H1 (cell line): ENCODE measurements at regions not wholly inside any gene's neighbourhood (a gene's known extent, or its start where the extent isn't known, plus 50 kb on each side); places are given as distances from the start of the nearest gene placed in this dataset.

Experiments used
- CTCF ChIA-PET: fragments of 300-600 bp; sonication (Branson Sonifier 250); formaldehyde crosslinking; loops from one replicate; lab custom pipeline; 2021; ENCODE audit not compliant: partially characterized antibody; lab: Charles Lee
- POLR2A ChIA-PET: fragments of 300-600 bp; sonication (Branson Sonifier 250); formaldehyde crosslinking; loops from one replicate; lab custom pipeline; 2021; ENCODE audit warnings: inconsistent platforms; ENCODE audit not compliant: partially characterized antibody; lab: Charles Lee
- DNase-seq, 2 experiments: peaks; one replicate each; pipeline versions ENCODE4 v3.0.0 to v3.0.0-alpha.2; 2010 to 2022; ENCODE audit warnings: low spot score in 2 of 2, low read depth in 1 of 2, mixed read lengths in 1 of 2
- FAIRE-seq: peaks from 2 replicates; lab custom pipeline; 2011; peaks lifted over from hg19 to GRCh38; lab: Jason Lieb, UNC
- H2AFZ ChIP-seq: 2 replicates; pipeline ENCODE4 v1.8.1; 2012; ENCODE audit warnings: low read length, inconsistent platforms
- H2AK5ac ChIP-seq: 2 replicates; pipeline ENCODE4 v1.6.1; 2013; ENCODE audit warnings: low read depth, low read length
- H2BK120ac ChIP-seq: replicated peaks from 2 replicates; pipeline ENCODE3; 2013; ENCODE audit warnings: low read depth, low read length, inconsistent platforms
- H2BK12ac ChIP-seq: 2 replicates; pipeline ENCODE4 v1.6.1; 2013; ENCODE audit warnings: low read depth, low read length
- H2BK15ac ChIP-seq: 2 replicates; pipeline ENCODE4 v1.6.1; 2013; ENCODE audit warnings: low read length
- H2BK20ac ChIP-seq: 2 replicates; pipeline ENCODE4 v1.6.1; 2013; ENCODE audit warnings: low read length
- H2BK5ac ChIP-seq: 2 replicates; pipeline ENCODE4 v1.6.1; 2013; ENCODE audit warnings: low read depth, low read length
- H3K14ac ChIP-seq: 2 replicates; pipeline ENCODE4 v1.6.1; 2013; ENCODE audit warnings: inconsistent platforms; ENCODE audit not compliant: insufficient read length
- H3K18ac ChIP-seq: 2 replicates; pipeline ENCODE4 v1.6.1; 2013; ENCODE audit warnings: low read length; ENCODE audit errors: extremely low read depth
- H3K23ac ChIP-seq: 2 replicates; pipeline ENCODE4 v1.6.1; 2013; ENCODE audit warnings: inconsistent platforms; ENCODE audit not compliant: insufficient read length
- H3K23me2 ChIP-seq: 2 replicates; pipeline ENCODE4 v1.6.1; 2013; ENCODE audit warnings: low read depth, low read length
- H3K27ac ChIP-seq: 2 replicates; pipeline ENCODE4 v1.6.1; 2011; ENCODE audit warnings: low read depth, low read length, inconsistent platforms
- H3K27me3 ChIP-seq, 4 experiments: replicated peaks in 1 of 4; 1 replicate in 1 of 4; 2 replicates in 3 of 4; pipeline versions ENCODE4 v1.6.1 to v1.8.1; 2011 to 2013; ENCODE audit warnings: low read length in 3 of 4, mild to moderate bottlenecking in 3 of 4, inconsistent platforms in 2 of 4, mixed read lengths in 2 of 4, moderate library complexity in 1 of 4; ENCODE audit not compliant: control insufficient read depth in 3 of 4, insufficient read depth in 3 of 4; ENCODE audit errors: extremely low read depth in 1 of 4
- H3K36me3 ChIP-seq, 4 experiments: 2 replicates each; pipeline versions ENCODE4 v1.6.1 to v1.8.1; 2011 to 2013; ENCODE audit warnings: mild to moderate bottlenecking in 4 of 4, low read length in 3 of 4, moderate library complexity in 2 of 4, control low read depth in 1 of 4, inconsistent platforms in 1 of 4; ENCODE audit not compliant: insufficient read depth in 4 of 4, control insufficient read depth in 2 of 4
- H3K4ac ChIP-seq: replicated peaks from 2 replicates; pipeline ENCODE3; 2013; ENCODE audit warnings: low read length, low read depth, mixed read lengths, inconsistent platforms; ENCODE audit not compliant: insufficient read length
- H3K4me1 ChIP-seq, 4 experiments: replicated peaks in 1 of 4; 1 replicate in 1 of 4; 2 replicates in 3 of 4; pipeline versions ENCODE4 v1.6.1 to v1.8.1; 2011 to 2013; ENCODE audit warnings: low read length in 3 of 4, inconsistent platforms in 2 of 4, mixed read lengths in 1 of 4; ENCODE audit not compliant: insufficient read depth in 4 of 4, control insufficient read depth in 3 of 4
- H3K4me2 ChIP-seq, 2 experiments: 2 replicates each; pipeline versions ENCODE4 v1.6.1 to v1.8.1; 2011 to 2013; ENCODE audit warnings: low read depth in 2 of 2, low read length in 2 of 2, control low read depth in 1 of 2, inconsistent platforms in 1 of 2, mild to moderate bottlenecking in 1 of 2; ENCODE audit not compliant: insufficient read depth in 1 of 2
- H3K4me3 ChIP-seq, 4 experiments: fragments of 200-600, 300-600 bp in 1 of 4; sonication (generic), shearing (Covaris generic), sonication (Bioruptor Twin) in 1 of 4; 2 replicates each; pipeline versions ENCODE4 v1.5.1 to v1.8.1; 2011 to 2016; ENCODE audit warnings: low read length in 4 of 4, low read depth in 3 of 4, control low read depth in 2 of 4, inconsistent platforms in 2 of 4, mild to moderate bottlenecking in 2 of 4, mixed read lengths in 1 of 4, moderate library complexity in 1 of 4; ENCODE audit not compliant: insufficient read depth in 2 of 4; ENCODE audit errors: extremely low read depth in 1 of 4
- H3K56ac ChIP-seq: replicated peaks from 2 replicates; pipeline ENCODE3; 2013; ENCODE audit warnings: low read depth, mild to moderate bottlenecking, mixed read lengths, low read length, inconsistent platforms; ENCODE audit not compliant: insufficient read length
- H3K79me1 ChIP-seq: 2 replicates; pipeline ENCODE4 v1.6.1; 2013; ENCODE audit warnings: low read depth, low read length, control low read depth
- H3K79me2 ChIP-seq, 2 experiments: 2 replicates each; pipeline versions ENCODE4 v1.6.1 to v1.8.1; 2012 to 2013; ENCODE audit warnings: low read length in 2 of 2, mild to moderate bottlenecking in 2 of 2, inconsistent platforms in 1 of 2; ENCODE audit not compliant: insufficient read depth in 2 of 2, control insufficient read depth in 1 of 2
- H3K9ac ChIP-seq, 4 experiments: replicated peaks in 1 of 4; 1 replicate in 1 of 4; 2 replicates in 3 of 4; pipeline versions ENCODE4 v1.6.1 to v1.8.1; 2011 to 2013; ENCODE audit warnings: low read depth in 3 of 4, low read length in 3 of 4, control low read depth in 2 of 4, mild to moderate bottlenecking in 2 of 4, moderate library complexity in 2 of 4, inconsistent platforms in 1 of 4; ENCODE audit errors: extremely low read depth in 1 of 4
- H3K9me3 ChIP-seq, 2 experiments: 2 replicates each; pipeline versions ENCODE4 v1.6.1 to v1.8.1; 2012 to 2013; ENCODE audit warnings: mild to moderate bottlenecking in 2 of 2, moderate library complexity in 2 of 2, control low read depth in 1 of 2, inconsistent platforms in 1 of 2, low read depth in 1 of 2, low read length in 1 of 2, mixed read lengths in 1 of 2; ENCODE audit not compliant: insufficient read depth in 2 of 2
- H4K20me1 ChIP-seq, 2 experiments: replicated peaks in 1 of 2; 2 replicates each; pipeline versions ENCODE3 to v1.8.1; 2011 to 2013; ENCODE audit warnings: inconsistent platforms in 2 of 2, low read length in 2 of 2, mild to moderate bottlenecking in 1 of 2; ENCODE audit not compliant: insufficient read depth in 2 of 2, control insufficient read depth in 1 of 2
- H4K5ac ChIP-seq: 2 replicates; pipeline ENCODE4 v1.6.1; 2013; ENCODE audit warnings: low read length, low read depth, mixed read lengths, inconsistent platforms; ENCODE audit not compliant: insufficient read length
- H4K8ac ChIP-seq: 2 replicates; pipeline ENCODE4 v1.8.0; 2013; ENCODE audit warnings: mild to moderate bottlenecking, moderate library complexity, low read length, inconsistent platforms; ENCODE audit not compliant: insufficient read depth; ENCODE audit errors: extremely low read depth
- H4K91ac ChIP-seq: replicated peaks from 2 replicates; pipeline ENCODE3; 2013; ENCODE audit warnings: low read length, mixed read lengths, inconsistent platforms; ENCODE audit not compliant: insufficient read length
- BRCA1 ChIP-seq: IDR thresholded peaks from 2 replicates; pipeline ENCODE4 v1.6.1; 2012; ENCODE audit warnings: low read depth, low read length, improper control_type of control experiment
- CEBPB ChIP-seq: IDR thresholded peaks from 2 replicates; pipeline ENCODE4 v1.6.1; 2012; ENCODE audit warnings: low read depth, low read length
- CHD2 ChIP-seq: IDR thresholded peaks from 2 replicates; pipeline ENCODE4 v1.6.1; 2012; ENCODE audit warnings: low read length, improper control_type of control experiment
- CREB1 ChIP-seq: IDR thresholded peaks from 2 replicates; pipeline ENCODE4 v1.6.1; 2012; ENCODE audit warnings: inconsistent platforms
- FOSL1 ChIP-seq: IDR thresholded peaks from 2 replicates; pipeline ENCODE4 v1.6.1; 2011; ENCODE audit warnings: mild to moderate bottlenecking, low read depth, low read length, moderate library complexity; ENCODE audit not compliant: insufficient read depth
- MAFK ChIP-seq: IDR thresholded peaks from 2 replicates; pipeline ENCODE4 v1.6.1; 2012; ENCODE audit warnings: low read depth, mild to moderate bottlenecking, improper control_type of control experiment, low read length
- SIN3A ChIP-seq, 2 experiments: IDR thresholded peaks in 1 of 2; conservative IDR thresholded peaks in 1 of 2; 2 replicates each; pipeline ENCODE4 v1.6.1; 2011 to 2012; ENCODE audit warnings: low read length in 2 of 2, improper control_type of control experiment in 1 of 2, low read depth in 1 of 2, mild to moderate bottlenecking in 1 of 2
- TAF1 ChIP-seq: IDR thresholded peaks from 2 replicates; pipeline ENCODE4 v1.6.1; 2011; ENCODE audit warnings: mild to moderate bottlenecking, low read depth, low read length
- TAF7 ChIP-seq: optimal IDR thresholded peaks from 2 replicates; pipeline ENCODE3; 2011; ENCODE audit warnings: low read depth, mild to moderate bottlenecking, inconsistent platforms, low read length, moderate library complexity, borderline replicate concordance
- TBP ChIP-seq: IDR thresholded peaks from 2 replicates; pipeline ENCODE4 v1.6.1; 2011; ENCODE audit warnings: low read depth, low read length, improper control_type of control experiment
- TEAD4 ChIP-seq: IDR thresholded peaks from 2 replicates; pipeline ENCODE4 v1.6.1; 2012; ENCODE audit warnings: low read depth, low read length, inconsistent platforms, mixed read lengths
- USF2 ChIP-seq: IDR thresholded peaks from 2 replicates; pipeline ENCODE4 v1.6.1; 2011; ENCODE audit warnings: low read length, improper control_type of control experiment
- ZNF274 ChIP-seq: IDR thresholded peaks from 2 replicates; pipeline ENCODE4 v1.7.0; 2012; ENCODE audit warnings: low read length, borderline replicate concordance; ENCODE audit errors: extremely low read depth
- WGBS, 2 experiments: shearing (Covaris generic) in 1 of 2; methylation state at CpG; one replicate each; pipeline versions ENCODE4 v1.1.6 to v1.1.7; 2013 to 2015; ENCODE audit warnings: low lambda C conversion rate in 2 of 2, mixed read lengths in 2 of 2, inconsistent platforms in 1 of 2, low coverage in 1 of 2, missing lambda C conversion rate in 1 of 2; ENCODE audit not compliant: insufficient replicate concordance in 2 of 2, insufficient coverage in 1 of 2, insufficient read length in 1 of 2; ENCODE audit errors: extremely low coverage in 1 of 2, missing lambda C conversion rate in 1 of 2; 5-methylcytosine and 5-hydroxymethylcytosine counted together

- FAIRE-seq (no peak), DNase-seq (no peak)
- Histone ChIP-seq H3K23me2 (no peaks in the 10 kb centered on the region), H3K18ac (no peak overlapping the region), H4K8ac (no peak overlapping the region), H3K4me3 (no peak overlapping the region), H3K79me1 (no peaks in the 10 kb centered on the region), H2AK5ac (no peak overlapping the region), H4K20me1 (no peaks in the 10 kb centered on the region), H2AFZ (no peak overlapping the region), H3K27ac (no peak overlapping the region), H3K79me2 (no peaks in the 10 kb centered on the region), H2BK15ac (no peak overlapping the region), H2BK20ac (no peak overlapping the region), H3K23ac (no peak overlapping the region), H3K4me1 (no peaks in the 10 kb centered on the region), H2BK120ac (no peak overlapping the region), H4K91ac (no peak overlapping the region), H3K4me2 (no peak overlapping the region), H2BK5ac (no peak overlapping the region), H3K14ac (no peak overlapping the region), H3K9me3 (no peaks in the 10 kb centered on the region), H4K5ac (no peak overlapping the region), H3K56ac (no peak overlapping the region), H3K27me3 (no peaks in the 10 kb centered on the region)
- CTCF ChIA-PET, result no interaction called here
- POLR2A ChIA-PET, result no interaction called here
- 93% methylated on average over 5 of the region's 5 CpGs; no CpG with 5 or more reads in 1 of the 2 experiments for WGBS, 2 experiments
- TF ChIP-seq BRCA1 (no peak), MAFK (no peak), FOSL1 (no peak), CEBPB (no peak), TAF7 (no peak), TBP (no peak), ZNF274 (no peak), TEAD4 (no peak), CHD2 (no peak), CREB1 (no peak), SIN3A (conservative IDR thresholded peaks at IDR 0.05 in 1 of 2, IDR thresholded peaks at IDR 0.05 in 1 of 2; ENCODE audit: low read depth in 1 of 2, low read length in 2 of 2) (no peak), USF2 (no peak), TAF1 (no peak)
- TF ChIP-seq, all 59 proteins: peak for 0
- H3K9ac ChIP-seq, result no peak overlapping the region
- H3K4ac ChIP-seq, result no peak overlapping the region
- no peak overlapping the region for H2BK12ac ChIP-seq
- H3K36me3 ChIP-seq, result no peaks in the 10 kb centered on the region
Measured at GRCh38 chr11:90822996-90823395, 600.1 kb upstream of the CHORDC1 start.
